ENCODE measurements at regions not wholly inside any gene's neighbourhood (a gene's known extent, or its start where the extent isn't known, plus 50 kb on each side); places are given as distances from the start of the nearest gene placed in this dataset.
A peak's percentile ranks its signal among the peaks of the same experiment; 100 is the strongest.

DNA sequence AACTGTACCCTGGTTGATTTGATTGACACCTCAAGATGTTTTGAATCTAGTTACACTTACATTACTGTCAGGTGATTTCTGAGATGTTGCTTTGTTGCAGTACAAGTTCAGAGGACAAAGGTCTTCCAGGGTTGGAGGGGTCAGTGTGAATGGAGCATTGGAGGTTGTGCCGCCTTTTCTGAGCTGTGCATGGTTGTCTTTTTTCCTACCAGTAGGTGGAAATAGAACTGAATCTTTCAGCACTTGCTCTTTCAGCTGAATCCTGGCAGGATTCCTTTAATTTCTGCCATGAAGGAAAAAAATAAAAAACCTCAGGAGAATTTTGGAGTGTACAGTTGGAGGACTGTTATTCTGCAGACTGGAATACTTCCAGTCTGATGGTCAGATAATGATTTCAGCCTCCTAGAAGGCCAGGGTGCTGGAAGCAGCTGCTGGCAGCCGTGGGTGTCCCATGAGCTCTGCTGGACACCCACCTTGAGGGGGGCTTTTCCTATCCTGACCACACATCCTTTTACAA lies 82.7 kb downstream of the PLCE1 start (continued):
- TF ChIP-seq, protein P1, sequence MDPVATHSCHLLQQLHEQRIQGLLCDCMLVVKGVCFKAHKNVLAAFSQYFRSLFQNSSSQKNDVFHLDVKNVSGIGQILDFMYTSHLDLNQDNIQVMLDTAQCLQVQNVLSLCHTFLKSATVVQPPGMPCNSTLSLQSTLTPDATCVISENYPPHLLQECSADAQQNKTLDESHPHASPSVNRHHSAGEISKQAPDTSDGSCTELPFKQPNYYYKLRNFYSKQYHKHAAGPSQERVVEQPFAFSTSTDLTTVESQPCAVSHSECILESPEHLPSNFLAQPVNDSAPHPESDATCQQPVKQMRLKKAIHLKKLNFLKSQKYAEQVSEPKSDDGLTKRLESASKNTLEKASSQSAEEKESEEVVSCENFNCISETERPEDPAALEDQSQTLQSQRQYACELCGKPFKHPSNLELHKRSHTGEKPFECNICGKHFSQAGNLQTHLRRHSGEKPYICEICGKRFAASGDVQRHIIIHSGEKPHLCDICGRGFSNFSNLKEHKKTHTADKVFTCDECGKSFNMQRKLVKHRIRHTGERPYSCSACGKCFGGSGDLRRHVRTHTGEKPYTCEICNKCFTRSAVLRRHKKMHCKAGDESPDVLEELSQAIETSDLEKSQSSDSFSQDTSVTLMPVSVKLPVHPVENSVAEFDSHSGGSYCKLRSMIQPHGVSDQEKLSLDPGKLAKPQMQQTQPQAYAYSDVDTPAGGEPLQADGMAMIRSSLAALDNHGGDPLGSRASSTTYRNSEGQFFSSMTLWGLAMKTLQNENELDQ (CRISPR knock-in tag; IDR thresholded peaks at IDR 0.05; ENCODE audit: borderline replicate concordance), result no peak
- TF ChIP-seq ZNF101 (CRISPR knock-in tag; IDR thresholded peaks at IDR 0.05; ENCODE audit: borderline replicate concordance, low read depth) (no peak), ZKSCAN8 (CRISPR knock-in tag; IDR thresholded peaks at IDR 0.05; ENCODE audit: borderline replicate concordance) (no peak), ZNF124 (CRISPR knock-in tag; IDR thresholded peaks at IDR 0.05) (no peak), ZNF614 (CRISPR knock-in tag; IDR thresholded peaks at IDR 0.05; ENCODE audit: borderline replicate concordance) (no peak), ETV5 (CRISPR knock-in tag; IDR thresholded peaks at IDR 0.05; ENCODE audit: borderline replicate concordance) (no peak), TRIM24 (CRISPR knock-in tag; IDR thresholded peaks at IDR 0.05) (no peak), ZSCAN21 (CRISPR knock-in tag; IDR thresholded peaks at IDR 0.05; ENCODE audit: borderline replicate concordance) (no peak), ZNF251 (CRISPR knock-in tag; IDR thresholded peaks at IDR 0.05) (no peak), HNF4G (IDR thresholded peaks at IDR 0.05; ENCODE audit: borderline replicate concordance, low read depth, low read length) (peak; percentile 52; the same call in 1 of the 2 replicates), HNF4G (CRISPR knock-in tag; IDR thresholded peaks at IDR 0.05; ENCODE audit: borderline replicate concordance, low read depth) (no peak), GFI1 (CRISPR knock-in tag; IDR thresholded peaks at IDR 0.05; ENCODE audit: borderline replicate concordance) (no peak)
- TF ChIP-seq, protein P2, sequence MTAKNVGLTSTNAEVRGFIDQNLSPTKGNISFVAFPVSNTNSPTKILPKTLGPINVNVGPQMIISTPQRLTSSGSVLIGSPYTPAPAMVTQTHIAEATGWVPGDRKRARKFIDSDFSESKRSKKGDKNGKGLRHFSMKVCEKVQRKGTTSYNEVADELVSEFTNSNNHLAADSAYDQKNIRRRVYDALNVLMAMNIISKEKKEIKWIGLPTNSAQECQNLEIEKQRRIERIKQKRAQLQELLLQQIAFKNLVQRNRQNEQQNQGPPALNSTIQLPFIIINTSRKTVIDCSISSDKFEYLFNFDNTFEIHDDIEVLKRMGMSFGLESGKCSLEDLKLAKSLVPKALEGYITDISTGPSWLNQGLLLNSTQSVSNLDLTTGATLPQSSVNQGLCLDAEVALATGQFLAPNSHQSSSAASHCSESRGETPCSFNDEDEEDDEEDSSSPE (CRISPR knock-in tag; IDR thresholded peaks at IDR 0.05), result no peak
- TF ChIP-seq, protein P3, sequence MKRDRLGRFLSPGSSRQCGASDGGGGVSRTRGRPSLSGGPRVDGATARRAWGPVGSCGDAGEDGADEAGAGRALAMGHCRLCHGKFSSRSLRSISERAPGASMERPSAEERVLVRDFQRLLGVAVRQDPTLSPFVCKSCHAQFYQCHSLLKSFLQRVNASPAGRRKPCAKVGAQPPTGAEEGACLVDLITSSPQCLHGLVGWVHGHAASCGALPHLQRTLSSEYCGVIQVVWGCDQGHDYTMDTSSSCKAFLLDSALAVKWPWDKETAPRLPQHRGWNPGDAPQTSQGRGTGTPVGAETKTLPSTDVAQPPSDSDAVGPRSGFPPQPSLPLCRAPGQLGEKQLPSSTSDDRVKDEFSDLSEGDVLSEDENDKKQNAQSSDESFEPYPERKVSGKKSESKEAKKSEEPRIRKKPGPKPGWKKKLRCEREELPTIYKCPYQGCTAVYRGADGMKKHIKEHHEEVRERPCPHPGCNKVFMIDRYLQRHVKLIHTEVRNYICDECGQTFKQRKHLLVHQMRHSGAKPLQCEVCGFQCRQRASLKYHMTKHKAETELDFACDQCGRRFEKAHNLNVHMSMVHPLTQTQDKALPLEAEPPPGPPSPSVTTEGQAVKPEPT (CRISPR knock-in tag; IDR thresholded peaks at IDR 0.05; ENCODE audit: low read depth), result no peak
- TF ChIP-seq, protein P4, sequence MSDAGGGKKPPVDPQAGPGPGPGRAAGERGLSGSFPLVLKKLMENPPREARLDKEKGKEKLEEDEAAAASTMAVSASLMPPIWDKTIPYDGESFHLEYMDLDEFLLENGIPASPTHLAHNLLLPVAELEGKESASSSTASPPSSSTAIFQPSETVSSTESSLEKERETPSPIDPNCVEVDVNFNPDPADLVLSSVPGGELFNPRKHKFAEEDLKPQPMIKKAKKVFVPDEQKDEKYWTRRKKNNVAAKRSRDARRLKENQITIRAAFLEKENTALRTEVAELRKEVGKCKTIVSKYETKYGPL (CRISPR knock-in tag; IDR thresholded peaks at IDR 0.05), result no peak
- TF ChIP-seq, protein P5, sequence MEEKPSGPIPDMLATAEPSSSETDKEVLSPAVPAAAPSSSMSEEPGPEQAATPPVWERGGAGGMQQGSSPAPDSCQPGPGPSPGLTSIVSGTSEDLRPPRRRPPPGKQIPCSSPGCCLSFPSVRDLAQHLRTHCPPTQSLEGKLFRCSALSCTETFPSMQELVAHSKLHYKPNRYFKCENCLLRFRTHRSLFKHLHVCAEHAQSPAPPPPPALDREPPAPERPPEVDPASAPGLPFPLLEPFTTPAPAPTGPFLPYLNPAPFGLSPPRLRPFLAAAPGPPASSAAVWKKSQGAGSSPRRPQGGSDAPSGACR (CRISPR knock-in tag; IDR thresholded peaks at IDR 0.05), result no peak
- TF ChIP-seq, protein P6, sequence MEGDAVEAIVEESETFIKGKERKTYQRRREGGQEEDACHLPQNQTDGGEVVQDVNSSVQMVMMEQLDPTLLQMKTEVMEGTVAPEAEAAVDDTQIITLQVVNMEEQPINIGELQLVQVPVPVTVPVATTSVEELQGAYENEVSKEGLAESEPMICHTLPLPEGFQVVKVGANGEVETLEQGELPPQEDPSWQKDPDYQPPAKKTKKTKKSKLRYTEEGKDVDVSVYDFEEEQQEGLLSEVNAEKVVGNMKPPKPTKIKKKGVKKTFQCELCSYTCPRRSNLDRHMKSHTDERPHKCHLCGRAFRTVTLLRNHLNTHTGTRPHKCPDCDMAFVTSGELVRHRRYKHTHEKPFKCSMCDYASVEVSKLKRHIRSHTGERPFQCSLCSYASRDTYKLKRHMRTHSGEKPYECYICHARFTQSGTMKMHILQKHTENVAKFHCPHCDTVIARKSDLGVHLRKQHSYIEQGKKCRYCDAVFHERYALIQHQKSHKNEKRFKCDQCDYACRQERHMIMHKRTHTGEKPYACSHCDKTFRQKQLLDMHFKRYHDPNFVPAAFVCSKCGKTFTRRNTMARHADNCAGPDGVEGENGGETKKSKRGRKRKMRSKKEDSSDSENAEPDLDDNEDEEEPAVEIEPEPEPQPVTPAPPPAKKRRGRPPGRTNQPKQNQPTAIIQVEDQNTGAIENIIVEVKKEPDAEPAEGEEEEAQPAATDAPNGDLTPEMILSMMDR (CRISPR knock-in tag; IDR thresholded peaks at IDR 0.05), result peak; percentile 55
- TF ChIP-seq, protein P7, sequence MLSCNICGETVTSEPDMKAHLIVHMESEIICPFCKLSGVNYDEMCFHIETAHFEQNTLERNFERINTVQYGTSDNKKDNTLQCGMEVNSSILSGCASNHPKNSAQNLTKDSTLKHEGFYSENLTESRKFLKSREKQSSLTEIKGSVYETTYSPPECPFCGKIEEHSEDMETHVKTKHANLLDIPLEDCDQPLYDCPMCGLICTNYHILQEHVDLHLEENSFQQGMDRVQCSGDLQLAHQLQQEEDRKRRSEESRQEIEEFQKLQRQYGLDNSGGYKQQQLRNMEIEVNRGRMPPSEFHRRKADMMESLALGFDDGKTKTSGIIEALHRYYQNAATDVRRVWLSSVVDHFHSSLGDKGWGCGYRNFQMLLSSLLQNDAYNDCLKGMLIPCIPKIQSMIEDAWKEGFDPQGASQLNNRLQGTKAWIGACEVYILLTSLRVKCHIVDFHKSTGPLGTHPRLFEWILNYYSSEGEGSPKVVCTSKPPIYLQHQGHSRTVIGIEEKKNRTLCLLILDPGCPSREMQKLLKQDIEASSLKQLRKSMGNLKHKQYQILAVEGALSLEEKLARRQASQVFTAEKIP (CRISPR knock-in tag; IDR thresholded peaks at IDR 0.05; ENCODE audit: borderline replicate concordance), result no peak
